Stimulated activated memory B cell treated with anti-CD40 and anti-IgM and Interleukin-4, amounts not matched to agents 10 μg/mL and 1 μg/mL and 100 μg/mL, for 72 hours (primary cell): ENCODE measurements at regions not wholly inside any gene's neighbourhood (a gene's known extent, or its start where the extent isn't known, plus 50 kb on each side); places are given as distances from the start of the nearest gene placed in this dataset.

ENCODE experiments used
- ATAC-seq: fragments of 150-1000 bp; cut with Tn5 transposase; 2 replicates; pipeline ENCODE4 v1.10.0; 2021
- H3K27ac Mint-ChIP-seq: one replicate; pipeline ENCODE4 v1.8.0; 2022; ENCODE audit warnings: mild to moderate bottlenecking, mixed read lengths
- H3K27me3 Mint-ChIP-seq: one replicate; pipeline ENCODE4 v1.8.0; 2022; ENCODE audit warnings: mixed read lengths
- H3K36me3 Mint-ChIP-seq: one replicate; pipeline ENCODE4 v1.8.0; 2022; ENCODE audit warnings: mixed read lengths
- H3K4me1 Mint-ChIP-seq: one replicate; pipeline ENCODE4 v1.8.0; 2022; ENCODE audit warnings: mixed read lengths
- H3K4me3 Mint-ChIP-seq: one replicate; pipeline ENCODE4 v1.8.0; 2022; ENCODE audit warnings: mild to moderate bottlenecking, moderate library complexity, mixed read lengths
- H3K9me3 Mint-ChIP-seq: one replicate; pipeline ENCODE4 v1.8.0; 2022; ENCODE audit warnings: mixed read lengths

DNA sequence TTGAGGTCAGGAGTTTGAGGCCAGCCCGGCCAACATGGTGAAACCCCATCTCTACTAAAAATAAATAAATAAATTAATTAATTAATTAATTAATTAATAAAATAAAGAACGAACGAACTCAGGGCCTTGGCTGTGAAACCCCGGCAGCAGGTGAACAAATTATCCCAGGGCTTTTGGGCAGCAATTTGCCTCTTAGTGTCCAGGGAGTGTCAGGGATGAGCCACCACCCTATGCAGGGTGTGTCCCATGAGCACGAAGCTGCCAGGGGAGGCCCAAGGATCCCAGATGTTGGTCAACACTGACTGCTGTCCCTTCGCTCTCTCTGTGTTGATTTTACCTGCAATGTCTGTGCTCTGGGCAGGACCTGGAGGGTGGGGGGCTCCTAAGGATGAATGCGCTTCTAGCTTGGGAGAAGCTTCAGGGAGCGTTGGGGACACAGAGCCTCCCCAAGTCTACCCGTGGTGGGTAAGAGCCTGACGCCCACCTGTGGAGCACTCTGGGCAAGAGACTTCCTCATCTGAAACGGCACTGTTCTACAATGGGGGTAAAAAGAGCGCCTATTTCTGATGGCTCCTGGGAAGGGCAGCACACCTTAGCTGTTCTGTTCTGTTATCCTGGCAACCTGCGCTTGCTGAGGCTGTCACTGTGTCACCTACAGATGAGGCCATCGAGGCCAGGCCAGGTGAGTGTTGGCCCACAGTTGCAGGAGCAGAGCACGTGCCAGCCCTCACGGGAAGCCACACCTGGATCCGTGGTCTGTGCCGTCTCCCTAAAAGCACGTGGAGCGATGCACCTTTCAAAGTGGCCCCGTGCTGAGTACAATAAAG is 125.5 kb upstream of the CDH4 start:
- Mint-ChIP-seq H3K4me3 (no peak overlapping the region), H3K27ac (no peak overlapping the region), H3K9me3 (no peaks in the 10 kb centered on the region), H3K27me3 (no peaks in the 10 kb centered on the region), H3K4me1 (no peaks in the 10 kb centered on the region), H3K36me3 (no peaks in the 10 kb centered on the region)
- no peak for ATAC-seq

DNA sequence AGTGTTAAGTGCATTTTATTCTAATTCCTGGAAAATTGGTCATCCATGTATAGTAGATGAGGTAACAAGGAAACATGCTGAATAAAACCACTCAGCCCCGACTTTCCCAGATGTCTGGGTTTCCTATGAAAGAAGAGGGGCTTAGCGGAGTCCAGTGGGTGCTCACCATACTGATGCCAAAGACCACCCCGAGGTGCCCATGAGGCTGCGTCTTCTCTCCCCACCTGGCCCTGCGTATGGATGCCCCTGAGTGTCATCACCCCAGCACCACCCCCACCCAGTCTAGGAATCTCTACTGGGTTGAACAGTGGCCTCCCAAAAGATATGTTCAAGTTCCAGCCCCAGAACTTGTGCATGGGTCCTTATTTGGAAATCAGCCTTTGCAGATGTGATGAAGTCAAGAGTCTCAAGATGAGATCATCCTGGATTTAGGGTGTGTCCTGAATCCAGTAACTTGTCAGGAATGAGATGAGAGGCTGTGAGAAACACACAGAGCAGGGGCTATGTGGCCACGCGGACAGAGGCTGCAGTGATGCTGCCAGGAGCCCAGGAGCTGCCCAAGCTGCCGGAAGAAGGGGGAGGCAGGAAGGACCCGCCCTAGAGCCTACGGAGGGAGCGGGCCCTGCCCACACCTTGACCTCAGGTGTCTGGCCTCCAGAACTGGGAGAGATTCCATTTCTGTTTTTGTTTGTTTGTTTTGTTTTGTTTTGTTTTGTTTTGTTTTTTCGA is 124.6 kb upstream of the CDH4 start:
- H3K4me3 Mint-ChIP-seq: no peak overlapping the region
- no peak overlapping the region for H3K27ac Mint-ChIP-seq
- H3K9me3 Mint-ChIP-seq: no peaks in the 10 kb centered on the region
- no peak for ATAC-seq
- no peaks in the 10 kb centered on the region for H3K36me3 Mint-ChIP-seq
- no peaks in the 10 kb centered on the region for H3K4me1 Mint-ChIP-seq
- H3K27me3 Mint-ChIP-seq: no peaks in the 10 kb centered on the region

GRCh38 chr20:61128701-61129269 is 123.3 kb upstream of the CDH4 start:
- Mint-ChIP-seq H3K36me3 (no peaks in the 10 kb centered on the region), H3K9me3 (no peaks in the 10 kb centered on the region), H3K27ac (no peak overlapping the region), H3K4me1 (no peaks in the 10 kb centered on the region), H3K27me3 (no peaks in the 10 kb centered on the region), H3K4me3 (no peak overlapping the region)
- no peak for ATAC-seq

DNA sequence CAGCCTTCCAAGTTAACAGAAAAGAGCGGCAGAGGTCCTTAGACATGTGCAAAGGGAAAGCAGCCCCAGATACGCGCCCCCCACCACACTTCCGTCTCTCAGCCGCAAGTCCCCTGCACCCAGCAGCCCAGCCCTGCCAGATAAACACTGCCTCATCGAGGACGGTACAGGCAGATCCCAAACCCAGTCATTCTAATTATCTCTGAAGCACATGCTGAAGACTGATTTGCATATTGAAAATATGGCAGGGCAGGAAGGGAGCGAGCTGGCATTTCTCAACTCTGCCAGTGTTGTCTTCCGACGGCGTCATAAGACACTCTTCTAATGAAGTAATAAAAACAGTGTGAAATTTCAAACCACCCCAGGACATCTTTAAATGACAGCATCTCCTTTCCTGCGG is 122.8 kb upstream of the CDH4 start:
- no peaks in the 10 kb centered on the region for H3K36me3 Mint-ChIP-seq

GRCh38 chr20:61130156-61130555 is 121.9 kb upstream of the CDH4 start:
- H3K27me3 Mint-ChIP-seq: no peaks in the 10 kb centered on the region
- no peak overlapping the region for H3K4me3 Mint-ChIP-seq
- H3K27ac Mint-ChIP-seq: no peak overlapping the region
- no peak for ATAC-seq
- no peaks in the 10 kb centered on the region for H3K36me3 Mint-ChIP-seq
- no peaks in the 10 kb centered on the region for H3K4me1 Mint-ChIP-seq
- no peaks in the 10 kb centered on the region for H3K9me3 Mint-ChIP-seq

More for the DNA sequence above, 122.8 kb upstream of the CDH4 start:
- H3K4me3 Mint-ChIP-seq: no peak overlapping the region
- no peaks in the 10 kb centered on the region for H3K9me3 Mint-ChIP-seq
- H3K4me1 Mint-ChIP-seq: no peaks in the 10 kb centered on the region
- ATAC-seq: no peak
- no peaks in the 10 kb centered on the region for H3K27me3 Mint-ChIP-seq
- H3K27ac Mint-ChIP-seq: no peak overlapping the region

GRCh38 chr20:61131944-61132343 is 120.1 kb upstream of the CDH4 start:
- H3K27me3 Mint-ChIP-seq: no peaks in the 10 kb centered on the region
- no peaks in the 10 kb centered on the region for H3K4me1 Mint-ChIP-seq
- no peaks in the 10 kb centered on the region for H3K9me3 Mint-ChIP-seq
- H3K27ac Mint-ChIP-seq: no peak overlapping the region
- no peak overlapping the region for H3K4me3 Mint-ChIP-seq
- ATAC-seq: no peak
- no peaks in the 10 kb centered on the region for H3K36me3 Mint-ChIP-seq

GRCh38 chr20:61133611-61134010 is 118.5 kb upstream of the CDH4 start:
- no peaks in the 10 kb centered on the region for H3K27me3 Mint-ChIP-seq
- ATAC-seq: no peak
- H3K36me3 Mint-ChIP-seq: no peaks in the 10 kb centered on the region
- no peak overlapping the region for H3K27ac Mint-ChIP-seq
- no peaks in the 10 kb centered on the region for H3K9me3 Mint-ChIP-seq
- no peak overlapping the region for H3K4me3 Mint-ChIP-seq
- H3K4me1 Mint-ChIP-seq: no peaks in the 10 kb centered on the region

- no peaks in the 10 kb centered on the region for H3K27me3 Mint-ChIP-seq
- H3K9me3 Mint-ChIP-seq: no peaks in the 10 kb centered on the region
- ATAC-seq: no peak
- H3K4me3 Mint-ChIP-seq: no peak overlapping the region
- no peaks in the 10 kb centered on the region for H3K4me1 Mint-ChIP-seq
- H3K27ac Mint-ChIP-seq: no peak overlapping the region
- H3K36me3 Mint-ChIP-seq: no peaks in the 10 kb centered on the region
These were observed 117.6 kb upstream of the CDH4 start for GRCh38 chr20:61134296-61135030.

DNA sequence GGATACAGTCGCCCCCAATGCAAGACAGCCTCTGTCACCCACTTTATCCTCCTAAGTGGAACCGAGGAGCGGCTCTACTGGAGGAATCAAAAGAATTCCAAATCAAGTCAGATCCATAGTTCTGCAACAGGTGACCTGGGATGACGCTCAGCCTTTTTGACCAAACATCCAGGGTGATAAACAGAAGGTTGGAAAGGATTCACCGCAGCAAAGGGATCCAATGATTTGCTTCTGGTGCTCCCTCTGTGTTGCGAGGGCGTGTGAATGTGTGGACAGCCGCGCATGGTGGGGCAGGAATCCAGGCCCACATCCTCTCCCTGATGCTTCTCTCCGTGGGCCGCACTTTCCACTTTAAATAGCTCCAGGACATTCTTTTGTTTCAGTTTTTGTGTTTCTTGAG is 116.8 kb upstream of the CDH4 start:
- Mint-ChIP-seq H3K36me3 (no peaks in the 10 kb centered on the region), H3K4me1 (no peaks in the 10 kb centered on the region), H3K4me3 (no peak overlapping the region), H3K27me3 (no peaks in the 10 kb centered on the region), H3K9me3 (no peaks in the 10 kb centered on the region), H3K27ac (no peak overlapping the region)
- no peak for ATAC-seq

DNA sequence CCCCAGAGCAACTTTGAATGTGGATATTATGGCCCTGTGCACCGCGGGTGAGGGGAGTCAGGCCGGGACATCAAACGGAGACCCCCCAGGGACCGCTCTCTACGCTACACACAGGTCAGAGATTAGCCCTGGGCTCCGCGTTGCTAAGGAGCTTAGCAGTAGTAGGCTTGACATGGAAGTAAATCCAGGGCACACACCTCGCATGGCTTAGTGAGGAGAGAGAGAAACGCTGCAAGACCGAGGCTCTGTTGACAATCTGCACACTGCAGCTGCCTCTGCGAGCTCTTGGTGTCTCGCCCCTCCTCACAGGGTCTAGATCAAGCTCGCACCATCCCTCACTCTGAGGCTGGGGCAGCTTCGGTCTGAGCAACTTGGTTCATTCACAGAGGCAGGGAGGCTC is 116.1 kb upstream of the CDH4 start:
- Mint-ChIP-seq H3K36me3 (no peaks in the 10 kb centered on the region), H3K27ac (no peak overlapping the region), H3K4me1 (no peaks in the 10 kb centered on the region), H3K27me3 (no peaks in the 10 kb centered on the region), H3K9me3 (no peaks in the 10 kb centered on the region), H3K4me3 (no peak overlapping the region)
- ATAC-seq: no peak

DNA sequence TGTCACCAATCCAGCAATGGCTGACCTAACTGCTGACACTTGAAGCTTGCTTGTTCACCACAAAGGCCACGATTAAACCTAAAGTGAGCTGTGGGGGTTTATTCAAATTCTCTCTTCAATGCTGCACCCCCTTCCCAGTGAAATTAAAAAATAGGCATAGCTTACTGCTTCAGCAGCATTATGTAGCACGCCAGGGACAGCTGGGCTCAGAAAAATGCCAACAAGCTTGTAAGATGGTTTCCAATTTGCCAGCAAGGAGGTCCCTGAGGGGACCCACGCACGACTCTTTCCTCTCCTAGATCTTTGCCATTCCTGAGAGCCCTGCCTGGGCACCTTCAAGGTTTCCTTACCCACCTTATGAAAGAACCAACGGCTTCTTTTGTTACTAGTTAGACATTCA is 113.5 kb upstream of the CDH4 start:
- H3K9me3 Mint-ChIP-seq: no peaks in the 10 kb centered on the region
- H3K4me3 Mint-ChIP-seq: no peak overlapping the region
- H3K27me3 Mint-ChIP-seq: no peaks in the 10 kb centered on the region
- H3K4me1 Mint-ChIP-seq: no peaks in the 10 kb centered on the region
- no peaks in the 10 kb centered on the region for H3K36me3 Mint-ChIP-seq
- no peak for ATAC-seq
- no peak overlapping the region for H3K27ac Mint-ChIP-seq

DNA sequence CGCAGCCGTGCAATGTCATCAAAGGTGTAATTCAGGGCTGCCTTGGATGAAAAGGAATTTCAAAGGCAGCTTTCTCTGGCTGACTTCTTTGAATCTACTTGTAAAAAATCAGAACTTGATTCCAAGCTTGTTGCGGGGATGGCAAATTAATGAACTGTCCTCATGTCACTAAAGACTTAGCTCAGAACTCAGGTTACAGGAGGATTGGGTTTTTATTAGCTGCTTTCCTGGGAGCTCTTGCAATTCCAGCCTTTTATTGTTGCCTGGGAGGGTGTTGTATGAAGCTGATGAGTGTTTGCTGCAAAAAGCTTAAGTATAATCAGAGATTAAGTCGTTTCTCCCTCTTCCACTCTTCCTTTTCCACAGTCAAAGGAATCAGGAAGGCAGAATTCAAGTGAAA is 113.0 kb upstream of the CDH4 start:
- Mint-ChIP-seq H3K27me3 (no peaks in the 10 kb centered on the region), H3K9me3 (no peaks in the 10 kb centered on the region)

DNA sequence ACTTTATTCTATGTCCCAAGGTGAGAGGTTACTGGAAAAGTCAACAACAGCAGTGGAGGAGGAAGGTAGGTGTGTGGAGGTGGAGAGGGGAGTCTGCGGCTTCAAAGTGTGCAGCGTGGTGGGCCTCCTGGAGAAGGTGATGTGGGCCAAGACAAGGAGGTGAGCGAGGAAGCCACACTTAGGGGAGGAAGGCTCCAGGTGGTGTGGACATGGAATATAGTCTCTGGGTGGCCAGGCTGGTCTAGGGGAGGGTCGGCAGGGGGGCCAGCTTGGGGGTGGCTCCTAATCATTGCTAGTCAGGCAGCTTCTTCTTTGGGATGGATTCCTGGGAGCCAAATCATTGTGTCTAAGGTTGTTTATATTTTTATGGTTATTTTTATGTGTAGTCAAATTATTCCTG is 111.5 kb upstream of the CDH4 start:
- Mint-ChIP-seq H3K27ac (no peak overlapping the region), H3K36me3 (no peaks in the 10 kb centered on the region), H3K27me3 (no peaks in the 10 kb centered on the region), H3K4me1 (no peaks in the 10 kb centered on the region), H3K4me3 (no peak overlapping the region), H3K9me3 (no peaks in the 10 kb centered on the region)
- ATAC-seq: no peak

More for the DNA sequence above, 113.0 kb upstream of the CDH4 start:
- no peaks in the 10 kb centered on the region for H3K36me3 Mint-ChIP-seq
- H3K4me1 Mint-ChIP-seq: no peaks in the 10 kb centered on the region
- no peak overlapping the region for H3K4me3 Mint-ChIP-seq
- H3K27ac Mint-ChIP-seq: no peak overlapping the region
- no peak for ATAC-seq

DNA sequence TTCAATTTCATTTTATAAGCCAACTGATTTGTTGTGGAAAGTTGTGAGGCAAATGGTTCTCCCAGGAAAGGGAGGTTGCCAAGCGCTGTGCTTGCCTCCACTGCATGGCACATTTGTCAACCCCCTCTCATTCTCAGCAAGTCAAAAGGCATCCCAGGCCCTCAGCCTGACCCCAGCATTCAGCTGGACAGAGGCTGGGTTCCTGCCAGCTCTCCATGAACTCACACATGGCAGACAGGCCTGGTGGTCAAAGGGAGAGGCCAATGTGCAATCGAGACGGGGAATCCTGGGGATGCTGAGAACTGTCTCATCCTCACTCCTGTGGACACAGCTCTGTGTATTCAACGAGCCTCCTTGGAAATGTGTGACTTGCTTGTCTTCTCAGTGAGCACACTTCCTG is 106.0 kb upstream of the CDH4 start:
- no peak overlapping the region for H3K27ac Mint-ChIP-seq
- no peaks in the 10 kb centered on the region for H3K9me3 Mint-ChIP-seq
- no peak overlapping the region for H3K4me3 Mint-ChIP-seq
- no peaks in the 10 kb centered on the region for H3K4me1 Mint-ChIP-seq
- no peak for ATAC-seq
- no peaks in the 10 kb centered on the region for H3K36me3 Mint-ChIP-seq
- H3K27me3 Mint-ChIP-seq: no peaks in the 10 kb centered on the region

DNA sequence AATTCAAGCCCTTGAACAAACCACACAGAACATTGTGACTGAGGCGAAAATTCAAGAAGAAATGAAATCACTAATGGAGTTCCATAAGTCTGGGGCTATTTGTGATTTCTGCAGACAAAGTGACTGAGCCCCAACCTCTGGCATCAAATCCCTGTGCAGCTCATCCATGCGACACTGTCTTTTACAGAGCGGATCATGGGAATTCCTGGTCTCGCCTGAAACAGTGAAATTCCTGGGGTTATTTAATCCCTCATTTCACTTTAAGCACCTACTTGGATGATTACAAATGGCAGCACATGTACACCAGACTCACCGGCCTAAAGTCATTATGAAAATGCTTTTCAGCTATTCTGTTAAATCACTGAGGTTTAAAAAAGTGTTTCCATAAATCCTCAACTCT is 102.4 kb upstream of the CDH4 start:
- Mint-ChIP-seq H3K4me3 (no peak overlapping the region), H3K36me3 (no peaks in the 10 kb centered on the region), H3K4me1 (no peaks in the 10 kb centered on the region), H3K27ac (no peak overlapping the region), H3K9me3 (peaks cover 4% of the 10 kb centered on the region), H3K27me3 (no peaks in the 10 kb centered on the region)
- no peak for ATAC-seq
